Endothelial cell of umbilical vein (primary cell): ENCODE measurements at regions not wholly inside any gene's neighbourhood (a gene's known extent, or its start where the extent isn't known, plus 50 kb on each side); places are given as distances from the start of the nearest gene placed in this dataset.

Experiments used
- BruUV-seq: library from RNA; stranded (reverse); fragments of 400-500 nt; replicated peaks from 2 replicates; lab custom pipeline; 2021; lab: Mats Ljungman, UMichigan
- CTCF ChIA-PET: fragments of 300-600, 350-600 bp; sonication (Branson Sonifier 250); formaldehyde crosslinking; loops from one replicate; lab custom pipeline; 2021; ENCODE audit warnings: antibody characterized with exemption, inconsistent platforms; lab: Charles Lee
- POLR2A ChIA-PET: fragments of 300-600, 350-600 bp; sonication (Branson Sonifier 250); formaldehyde crosslinking; loops from one replicate; lab custom pipeline; 2021; ENCODE audit warnings: antibody characterized with exemption, inconsistent platforms; lab: Charles Lee
- DNase-seq: peaks from one replicate; pipeline ENCODE4 v3.0.0-alpha.2; 2011; ENCODE audit warnings: low read depth, low spot score
- FAIRE-seq: peaks from 2 replicates; lab custom pipeline; 2011; peaks lifted over from hg19 to GRCh38; lab: Jason Lieb, UNC
- H2AFZ ChIP-seq: 2 replicates; pipeline ENCODE4 v1.6.0; 2012; ENCODE audit warnings: low read depth, low read length, control low read depth, inconsistent platforms
- H3K27ac ChIP-seq: 2 replicates; pipeline ENCODE4 v1.5.1; 2011; ENCODE audit warnings: low read depth, mild to moderate bottlenecking, control low read depth, low read length, moderate library complexity; ENCODE audit not compliant: insufficient read depth
- H3K27me3 ChIP-seq, 2 experiments: 2 replicates each; pipeline versions ENCODE4 v1.6.0 to v1.6.1; 2011; ENCODE audit warnings: low read length in 2 of 2, mixed read lengths in 1 of 2; ENCODE audit not compliant: control insufficient read depth in 2 of 2, insufficient read depth in 2 of 2
- H3K36me3 ChIP-seq, 2 experiments: 2 replicates in 1 of 2; 3 replicates in 1 of 2; pipeline ENCODE4 v1.5.1; 2011; ENCODE audit warnings: low read length in 2 of 2, mild to moderate bottlenecking in 1 of 2, moderate library complexity in 1 of 2; ENCODE audit not compliant: control insufficient read depth in 2 of 2, insufficient read depth in 2 of 2; ENCODE audit errors: extremely low read depth in 1 of 2
- H3K4me1 ChIP-seq: 3 replicates; pipeline ENCODE4 v1.5.1; 2011; ENCODE audit warnings: mild to moderate bottlenecking, low read length; ENCODE audit not compliant: control insufficient read depth, insufficient read depth; ENCODE audit errors: extremely low read depth
- H3K4me2 ChIP-seq: 2 replicates; pipeline ENCODE4 v1.6.1; 2011; ENCODE audit warnings: low read length, control low read depth, mixed read lengths; ENCODE audit not compliant: insufficient read depth
- H3K4me3 ChIP-seq, 3 experiments: fragments of 200-600 bp in 1 of 3; sonication (generic), shearing (Covaris generic) in 1 of 3; replicated peaks in 1 of 3; 2 replicates each; pipeline ENCODE4 v1.5.1; 2011 to 2016; ENCODE audit warnings: control low read depth in 3 of 3, low read length in 3 of 3, mild to moderate bottlenecking in 2 of 3, inconsistent platforms in 1 of 3, low read depth in 1 of 3, moderate library complexity in 1 of 3; ENCODE audit not compliant: insufficient read depth in 1 of 3
- H3K79me2 ChIP-seq: 2 replicates; pipeline ENCODE4 v1.6.0; 2012; ENCODE audit warnings: low read length, inconsistent platforms; ENCODE audit not compliant: control insufficient read depth, insufficient read depth
- H3K9ac ChIP-seq: replicated peaks from 2 replicates; pipeline ENCODE3; 2011; ENCODE audit warnings: low read length, control low read depth; ENCODE audit not compliant: insufficient read depth; ENCODE audit errors: extremely low read depth
- H3K9me1 ChIP-seq: replicated peaks from 3 replicates; pipeline ENCODE4 v1.6.0; 2011; ENCODE audit warnings: mild to moderate bottlenecking, low read length; ENCODE audit not compliant: control insufficient read depth, insufficient read depth; ENCODE audit errors: extremely low read depth
- H3K9me3 ChIP-seq: replicated peaks from 2 replicates; pipeline ENCODE4 v1.5.1; 2012; ENCODE audit warnings: low read length, inconsistent platforms; ENCODE audit not compliant: control insufficient read depth, insufficient read depth
- H4K20me1 ChIP-seq: replicated peaks from 2 replicates; pipeline ENCODE3; 2011; ENCODE audit warnings: mild to moderate bottlenecking, low read length; ENCODE audit not compliant: control insufficient read depth, insufficient read depth; ENCODE audit errors: extremely low read depth
- CTCF ChIP-seq, 2 donors: IDR thresholded peaks; 1 replicate in 1 of 2; 2 replicates in 1 of 2; pipeline ENCODE4 v1.5.1; 2011; ENCODE audit warnings: low read length in 2 of 2, mild to moderate bottlenecking in 2 of 2, moderate library complexity in 2 of 2, control low read depth in 1 of 2, inconsistent platforms in 1 of 2, low read depth in 1 of 2; ENCODE audit not compliant: insufficient read depth in 1 of 2; ENCODE audit errors: extremely low read depth in 1 of 2
- EZH2 ChIP-seq: IDR thresholded peaks from 2 replicates; pipeline ENCODE4 v1.6.1; 2012; ENCODE audit warnings: borderline replicate concordance, low read depth, mild to moderate bottlenecking, moderate library complexity, low read length, inconsistent platforms; ENCODE audit not compliant: severe bottlenecking
- FOS ChIP-seq: IDR thresholded peaks from 2 replicates; pipeline ENCODE4 v1.6.1; 2011; ENCODE audit warnings: mild to moderate bottlenecking, low read length, moderate library complexity, borderline replicate concordance; ENCODE audit not compliant: insufficient read depth
- GATA2 ChIP-seq: IDR thresholded peaks from 2 replicates; pipeline ENCODE4 v1.7.0; 2011; ENCODE audit warnings: low read depth, mild to moderate bottlenecking, moderate library complexity, mixed read lengths, low read length; ENCODE audit not compliant: insufficient read length, insufficient read depth
- JUN ChIP-seq: IDR thresholded peaks from 2 replicates; pipeline ENCODE4 v1.6.1; 2011; ENCODE audit warnings: borderline replicate concordance, low read depth; ENCODE audit not compliant: insufficient read length, insufficient read depth
- MAX ChIP-seq: IDR thresholded peaks from 2 replicates; pipeline ENCODE4 v1.6.1; 2011; ENCODE audit not compliant: insufficient read depth, insufficient read length
- MYC ChIP-seq: IDR thresholded peaks from one replicate; pipeline ENCODE4 v1.6.1; 2011; ENCODE audit warnings: mild to moderate bottlenecking, low read depth, low read length
- POLR2A ChIP-seq: IDR thresholded peaks from 2 replicates; pipeline ENCODE4 v1.6.1; 2012; ENCODE audit warnings: low read depth, mild to moderate bottlenecking, control low read depth, low read length
- POLR2AphosphoS5 ChIP-seq: IDR thresholded peaks from 2 replicates; pipeline ENCODE4 v1.6.1; 2012; ENCODE audit warnings: low read depth, mild to moderate bottlenecking, control low read depth, low read length, moderate library complexity; ENCODE audit not compliant: insufficient read depth
- dilution Hi-C: fragments of 300-500 bp; cut with MboI; formaldehyde crosslinking; loops from one replicate; pipeline ENCODE4 v1.15.0; 2019; ENCODE audit warnings: low sequenced_read_pairs; ENCODE audit not compliant: extremely low pct_ligation_motif_present
- intact Hi-C: fragments of 100-400 bp; cut with micrococcal nuclease; formaldehyde crosslinking; loops from one replicate; pipeline ENCODE4 v1.10.0; 2022

GRCh38 chr6:15074806-15075205, 171.1 kb upstream of the JARID2 start:
- Histone ChIP-seq H3K27me3 (no peaks in the 10 kb centered on the region), H3K36me3 (no peaks in the 10 kb centered on the region), H3K4me2 (no peak overlapping the region), H3K9me3 (no peaks in the 10 kb centered on the region), H3K9ac (no peak overlapping the region), H3K9me1 (no peaks in the 10 kb centered on the region), H3K79me2 (no peaks in the 10 kb centered on the region), H4K20me1 (no peaks in the 10 kb centered on the region), H3K27ac (no peak overlapping the region), H3K4me3 (no peak overlapping the region), H3K4me1 (no peaks in the 10 kb centered on the region), H2AFZ (no peak overlapping the region)
- DNase-seq, result no peak
- CTCF ChIA-PET, result no interaction called here
- no peak for TF ChIP-seq MAX
- no peak for TF ChIP-seq POLR2AphosphoS5
- no peak for TF ChIP-seq EZH2
- no peak for TF ChIP-seq MYC
- no peak for TF ChIP-seq POLR2A
- TF ChIP-seq GATA2, result no peak
- no peak for TF ChIP-seq JUN
- no peak for TF ChIP-seq CTCF (IDR thresholded peaks at IDR 0.05; ENCODE audit: extremely low read depth in 1 of 2, insufficient read depth in 1 of 2, low read depth in 1 of 2, low read length in 2 of 2)
- TF ChIP-seq FOS, result no peak
- dilution Hi-C loops (no loop called here), intact Hi-C loops (no loop called here)
- FAIRE-seq, result no peak
- BruUV-seq, result no TSS peak
- POLR2A ChIA-PET, result no interaction called here
